HG03378 (cell line): ENCODE measurements at regions not wholly inside any gene's neighbourhood (a gene's known extent, or its start where the extent isn't known, plus 50 kb on each side); places are given as distances from the start of the nearest gene placed in this dataset.

Source experiments
- ATAC-seq: cut with Tn5 transposase; IDR thresholded peaks from one replicate; pipeline ENCODE4 v1.9.1; 2021; ENCODE audit warnings: mild to moderate bottlenecking, moderate library complexity; ENCODE audit not compliant: unreplicated experiment

- ATAC-seq: no peak
Observed at GRCh38 chr1:99152132-99152531, 112.2 kb upstream of the PLPPR4 start.

GRCh38 chr1:99163671-99164070 lies 100.6 kb upstream of the PLPPR4 start:
- ATAC-seq: no peak

GRCh38 chr1:99170516-99170915 lies 93.8 kb upstream of the PLPPR4 start:
- peak; percentile 62 for ATAC-seq

GRCh38 chr1:99171184-99171813 lies 93.0 kb upstream of the PLPPR4 start:
- ATAC-seq: no peak

GRCh38 chr1:99173282-99173681 lies 91.0 kb upstream of the PLPPR4 start:
- no peak for ATAC-seq

GRCh38 chr1:99173900-99174299 lies 90.4 kb upstream of the PLPPR4 start:
- no peak for ATAC-seq

- ATAC-seq: no peak
Observed at GRCh38 chr1:99176753-99177152, 87.5 kb upstream of the PLPPR4 start.

- ATAC-seq: no peak
Observed at GRCh38 chr1:99177465-99177864, 86.8 kb upstream of the PLPPR4 start.

- ATAC-seq: peak; percentile 97
Observed at GRCh38 chr1:99180343-99180808, 83.9 kb upstream of the PLPPR4 start.

- no peak for ATAC-seq
Observed at GRCh38 chr1:99180915-99181314, 83.4 kb upstream of the PLPPR4 start.

- ATAC-seq: no peak
Observed at GRCh38 chr1:99181892-99182291, 82.4 kb upstream of the PLPPR4 start.

GRCh38 chr1:99185196-99185595 lies 79.1 kb upstream of the PLPPR4 start:
- ATAC-seq: no peak

GRCh38 chr1:99193431-99193830 lies 70.9 kb upstream of the PLPPR4 start:
- no peak for ATAC-seq

GRCh38 chr1:99198393-99198792 lies 65.9 kb upstream of the PLPPR4 start:
- no peak for ATAC-seq

- ATAC-seq: no peak
Observed at GRCh38 chr1:99207216-99207615, 57.1 kb upstream of the PLPPR4 start.
